ENCODE measurements at regions not wholly inside any gene's neighbourhood (a gene's known extent, or its start where the extent isn't known, plus 50 kb on each side); places are given as distances from the start of the nearest gene placed in this dataset.

- Histone ChIP-seq H3K9ac (ENCODE audit: low read length) (no peak overlapping the region), H3K4me2 (ENCODE audit: low read length) (peak overlapping the region; percentile 27), H3K4me1 (ENCODE audit: low read length) (peaks cover 48% of the 10 kb centered on the region), H3K27ac (ENCODE audit: low read length) (no peak overlapping the region), H2AFZ (ENCODE audit: low read depth, low read length) (no peak overlapping the region), H4K20me1 (ENCODE audit: insufficient read depth, low read length) (no peaks in the 10 kb centered on the region), H3K9me3 (ENCODE audit: insufficient read depth, low read length) (no peaks in the 10 kb centered on the region), H3K36me3 (replicated peaks; ENCODE audit: low read depth, low read length) (no peaks in the 10 kb centered on the region), H3K27me3 (ENCODE audit: low read depth, low read length) (no peaks in the 10 kb centered on the region), H3K4me3 (ENCODE audit: low read length) (no peak overlapping the region), H3K79me2 (ENCODE audit: low read length) (no peaks in the 10 kb centered on the region)
- TF ChIP-seq EZH2phosphoT487 (IDR thresholded peaks at IDR 0.05; ENCODE audit: low read depth), result no peak
- TF ChIP-seq CTCF (IDR thresholded peaks at IDR 0.05; ENCODE audit: low read depth, low read length), result no peak
Measured at GRCh38 chr2:196289000-196289399, 117.6 kb upstream of the STK17B start.

GRCh38 chr2:196290136-196290535 is 118.8 kb upstream of the STK17B start:
- no peaks in the 10 kb centered on the region for H3K9me3 ChIP-seq (ENCODE audit: insufficient read depth, low read length)
- H3K27ac ChIP-seq (ENCODE audit: low read length), result no peak overlapping the region
- no peak overlapping the region for H3K4me3 ChIP-seq (ENCODE audit: low read length)
- no peaks in the 10 kb centered on the region for H3K36me3 ChIP-seq (replicated peaks; ENCODE audit: low read depth, low read length)
- no peaks in the 10 kb centered on the region for H3K79me2 ChIP-seq (ENCODE audit: low read length)
- H3K4me1 ChIP-seq (ENCODE audit: low read length), result peaks cover 43% of the 10 kb centered on the region
- H3K27me3 ChIP-seq (ENCODE audit: low read depth, low read length), result no peaks in the 10 kb centered on the region
- no peaks in the 10 kb centered on the region for H4K20me1 ChIP-seq (ENCODE audit: insufficient read depth, low read length)
- no peak overlapping the region for H2AFZ ChIP-seq (ENCODE audit: low read depth, low read length)
- TF ChIP-seq EZH2phosphoT487 (IDR thresholded peaks at IDR 0.05; ENCODE audit: low read depth), result no peak
- no peak overlapping the region for H3K9ac ChIP-seq (ENCODE audit: low read length)
- no peak overlapping the region for H3K4me2 ChIP-seq (ENCODE audit: low read length)

- H3K27ac ChIP-seq (ENCODE audit: low read length), result no peak overlapping the region
- no peak overlapping the region for H3K4me3 ChIP-seq (ENCODE audit: low read length)
- H3K36me3 ChIP-seq (replicated peaks; ENCODE audit: low read depth, low read length), result no peaks in the 10 kb centered on the region
- peaks cover 45% of the 10 kb centered on the region for H3K4me1 ChIP-seq (ENCODE audit: low read length)
- no peaks in the 10 kb centered on the region for H3K27me3 ChIP-seq (ENCODE audit: low read depth, low read length)
- no peaks in the 10 kb centered on the region for H4K20me1 ChIP-seq (ENCODE audit: insufficient read depth, low read length)
- no peak overlapping the region for H2AFZ ChIP-seq (ENCODE audit: low read depth, low read length)
- no peaks in the 10 kb centered on the region for H3K9me3 ChIP-seq (ENCODE audit: insufficient read depth, low read length)
- H3K79me2 ChIP-seq (ENCODE audit: low read length), result no peaks in the 10 kb centered on the region
- TF ChIP-seq EZH2phosphoT487 (IDR thresholded peaks at IDR 0.05; ENCODE audit: low read depth), result no peak
- no peak for TF ChIP-seq CTCF (IDR thresholded peaks at IDR 0.05; ENCODE audit: low read depth, low read length)
- no peak overlapping the region for H3K9ac ChIP-seq (ENCODE audit: low read length)
- no peak overlapping the region for H3K4me2 ChIP-seq (ENCODE audit: low read length)
Measured at GRCh38 chr2:196290569-196290968, 119.2 kb upstream of the STK17B start.

GRCh38 chr2:196291426-196291825 is 120.0 kb upstream of the STK17B start:
- H4K20me1 ChIP-seq (ENCODE audit: insufficient read depth, low read length), result no peaks in the 10 kb centered on the region
- no peak overlapping the region for H3K4me3 ChIP-seq (ENCODE audit: low read length)

More at GRCh38 chr2:196291426-196291825, 120.0 kb upstream of the STK17B start:
- H3K9ac ChIP-seq (ENCODE audit: low read length), result no peak overlapping the region
- no peak for TF ChIP-seq CTCF (IDR thresholded peaks at IDR 0.05; ENCODE audit: low read depth, low read length)
- TF ChIP-seq EZH2phosphoT487 (IDR thresholded peaks at IDR 0.05; ENCODE audit: low read depth), result no peak
- H3K79me2 ChIP-seq (ENCODE audit: low read length), result no peaks in the 10 kb centered on the region
- H3K9me3 ChIP-seq (ENCODE audit: insufficient read depth, low read length), result no peaks in the 10 kb centered on the region
- no peak overlapping the region for H3K4me2 ChIP-seq (ENCODE audit: low read length)
- peaks cover 45% of the 10 kb centered on the region for H3K4me1 ChIP-seq (ENCODE audit: low read length)
- no peak overlapping the region for H3K27ac ChIP-seq (ENCODE audit: low read length)
- H3K36me3 ChIP-seq (replicated peaks; ENCODE audit: low read depth, low read length), result no peaks in the 10 kb centered on the region
- H2AFZ ChIP-seq (ENCODE audit: low read depth, low read length), result no peak overlapping the region
- H3K27me3 ChIP-seq (ENCODE audit: low read depth, low read length), result no peaks in the 10 kb centered on the region

All from OCI-LY3 (cell line).